KMS-11 (cell line): ENCODE measurements at regions not wholly inside any gene's neighbourhood (a gene's known extent, or its start where the extent isn't known, plus 50 kb on each side); places are given as distances from the start of the nearest gene placed in this dataset.

Experiments
- H2AFZ ChIP-seq: fragments of 200-600 bp; sonication (generic); 2 replicates; pipeline ENCODE4 v1.6.1; 2016; ENCODE audit warnings: antibody characterized with exemption, mixed run types, low read depth
- H3K27ac ChIP-seq: fragments of 200-600 bp; sonication (generic); 2 replicates; pipeline ENCODE4 v1.6.1; 2016; ENCODE audit warnings: mild to moderate bottlenecking, mixed run types
- H3K27me3 ChIP-seq: fragments of 200-600 bp; sonication (generic); 2 replicates; pipeline ENCODE4 v1.6.1; 2017; ENCODE audit warnings: mild to moderate bottlenecking, low read depth, mixed run types, moderate library complexity; ENCODE audit not compliant: insufficient read depth
- H3K36me3 ChIP-seq: fragments of 200-600 bp; sonication (generic); 2 replicates; pipeline ENCODE4 v1.6.1; 2017; ENCODE audit warnings: mild to moderate bottlenecking, mixed run types; ENCODE audit not compliant: insufficient read depth
- H3K4me1 ChIP-seq: fragments of 200-600 bp; sonication (generic); 2 replicates; pipeline ENCODE4 v1.6.1; 2016; ENCODE audit warnings: mild to moderate bottlenecking, low read depth, mixed run types; ENCODE audit not compliant: poor library complexity, severe bottlenecking
- H3K4me2 ChIP-seq: fragments of 200-600 bp; sonication (generic); 2 replicates; pipeline ENCODE4 v1.7.0; 2016; ENCODE audit warnings: mild to moderate bottlenecking, mixed run types
- H3K4me3 ChIP-seq: fragments of 200-600 bp; sonication (generic); IDR thresholded peaks from 2 replicates; pipeline ENCODE4 v1.6.1; 2017; ENCODE audit warnings: low read depth, low read length, mixed read lengths; ENCODE audit not compliant: insufficient read depth
- H3K79me2 ChIP-seq: fragments of 200-600 bp; sonication (generic); 2 replicates; pipeline ENCODE4 v1.6.1; 2016; ENCODE audit warnings: low read depth, mixed run types; ENCODE audit not compliant: insufficient read depth
- H3K9ac ChIP-seq: fragments of 200-600 bp; sonication (generic); 2 replicates; pipeline ENCODE4 v1.6.1; 2016; ENCODE audit warnings: mild to moderate bottlenecking, mixed run types
- H4K20me1 ChIP-seq: fragments of 200-600 bp; sonication (generic); 2 replicates; pipeline ENCODE4 v1.6.1; 2016; ENCODE audit warnings: mild to moderate bottlenecking, mixed run types; ENCODE audit not compliant: insufficient read depth
- CTCF ChIP-seq: fragments of 200-600 bp; sonication (generic); conservative IDR thresholded peaks from 2 replicates; pipeline ENCODE4 v1.6.1; 2017; ENCODE audit warnings: low read depth, mild to moderate bottlenecking, antibody characterized with exemption, low read length, moderate library complexity, mixed read lengths

GRCh38 chr1:36665478-36666080 is 182.9 kb upstream of the CSF3R start:
- H3K79me2 ChIP-seq: no peaks in the 10 kb centered on the region
- H4K20me1 ChIP-seq: no peaks in the 10 kb centered on the region
- no peaks in the 10 kb centered on the region for H3K36me3 ChIP-seq
- TF ChIP-seq CTCF: no peak
- no peak overlapping the region for H3K9ac ChIP-seq
- no peak overlapping the region for H3K4me3 ChIP-seq
- H2AFZ ChIP-seq: no peak overlapping the region
- no peak overlapping the region for H3K4me2 ChIP-seq
- peaks cover 36% of the 10 kb centered on the region for H3K27me3 ChIP-seq
- no peaks in the 10 kb centered on the region for H3K4me1 ChIP-seq
- no peak overlapping the region for H3K27ac ChIP-seq

DNA sequence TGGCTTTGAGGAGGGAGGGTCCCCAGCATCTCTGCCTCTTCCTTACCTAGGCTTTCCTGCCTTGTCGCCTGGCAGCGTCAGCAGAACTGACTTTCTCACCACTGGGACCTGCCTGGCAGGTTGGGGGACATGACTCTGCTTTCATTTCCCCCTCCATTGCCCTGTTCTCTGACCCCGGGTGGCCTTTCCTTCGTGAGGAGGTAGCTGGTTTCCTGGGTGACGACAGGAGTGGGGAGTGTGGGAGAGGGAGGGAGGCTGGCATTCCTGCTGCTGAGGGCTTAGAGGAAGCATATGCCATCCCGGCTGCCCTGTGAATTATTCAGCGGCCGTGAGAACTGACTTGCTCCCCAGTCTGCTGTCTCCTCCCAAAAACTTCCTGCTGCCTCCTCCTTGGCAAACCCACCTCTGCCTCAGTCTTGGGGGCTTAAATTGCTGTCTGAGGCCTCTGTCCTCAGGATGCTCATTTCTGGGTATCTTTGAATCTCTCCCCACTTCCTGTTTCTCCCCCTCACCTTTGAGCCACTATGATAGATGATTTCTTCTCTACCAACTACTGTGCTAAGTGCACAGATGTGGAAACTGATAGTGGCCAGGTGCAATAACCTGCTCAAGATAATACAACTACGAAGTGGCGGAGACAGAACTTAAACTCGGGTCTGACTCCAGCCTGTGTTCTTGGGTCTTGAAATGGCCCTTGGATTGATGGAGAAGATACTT is 182.0 kb upstream of the CSF3R start:
- Histone ChIP-seq H3K79me2 (no peaks in the 10 kb centered on the region), H2AFZ (no peak overlapping the region), H3K4me3 (no peak overlapping the region), H3K36me3 (no peaks in the 10 kb centered on the region), H3K27me3 (peaks cover 42% of the 10 kb centered on the region), H4K20me1 (no peaks in the 10 kb centered on the region), H3K27ac (no peak overlapping the region), H3K4me2 (no peak overlapping the region), H3K9ac (no peak overlapping the region), H3K4me1 (no peaks in the 10 kb centered on the region)
- TF ChIP-seq CTCF: no peak

GRCh38 chr1:36663772-36664430 is 181.2 kb upstream of the CSF3R start:
- Histone ChIP-seq H3K79me2 (no peaks in the 10 kb centered on the region), H3K4me3 (no peak overlapping the region), H3K4me2 (no peak overlapping the region), H3K4me1 (no peaks in the 10 kb centered on the region), H3K27ac (no peak overlapping the region), H3K36me3 (no peaks in the 10 kb centered on the region), H4K20me1 (no peaks in the 10 kb centered on the region), H2AFZ (no peak overlapping the region), H3K9ac (no peak overlapping the region), H3K27me3 (peaks cover 42% of the 10 kb centered on the region)
- no peak for TF ChIP-seq CTCF

DNA sequence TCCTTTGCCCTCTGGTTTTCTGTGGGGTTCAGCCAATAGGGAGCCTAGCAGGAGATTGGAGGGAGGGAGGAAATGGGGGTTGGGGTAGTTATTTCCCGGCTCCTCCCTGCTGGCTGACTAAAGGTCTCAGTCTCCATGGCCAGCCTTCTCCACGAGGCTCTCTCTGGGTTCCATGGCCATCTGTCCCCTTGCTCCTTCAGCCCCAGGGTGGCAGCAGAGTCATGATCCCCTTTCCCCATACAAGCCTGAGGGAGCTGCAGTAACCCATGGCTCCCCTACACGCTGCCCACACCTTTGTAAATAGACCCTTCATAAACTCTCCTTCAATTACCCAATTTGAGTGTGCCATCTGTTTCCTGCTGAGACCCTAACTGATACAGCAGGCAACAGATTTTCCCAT is 176.1 kb upstream of the CSF3R start:
- peaks cover 34% of the 10 kb centered on the region for H3K27me3 ChIP-seq
- H3K79me2 ChIP-seq: no peaks in the 10 kb centered on the region
- no peaks in the 10 kb centered on the region for H3K4me1 ChIP-seq
- no peak overlapping the region for H3K4me2 ChIP-seq
- no peak for TF ChIP-seq CTCF
- no peak overlapping the region for H2AFZ ChIP-seq
- H4K20me1 ChIP-seq: no peaks in the 10 kb centered on the region
- H3K27ac ChIP-seq: no peak overlapping the region
- H3K9ac ChIP-seq: no peak overlapping the region
- H3K4me3 ChIP-seq: no peak overlapping the region
- H3K36me3 ChIP-seq: no peaks in the 10 kb centered on the region
